GM12878 (cell line): ENCODE measurements at regions not wholly inside any gene's neighbourhood (a gene's known extent, or its start where the extent isn't known, plus 50 kb on each side); places are given as distances from the start of the nearest gene placed in this dataset.

Experiments used
- ATAC-seq: fragments of 200-7000 bp; cut with Tn5 transposase; 3 replicates; pipeline ENCODE4 v1.9.1; 2020; ENCODE audit warnings: mild to moderate bottlenecking, moderate library complexity
- BruUV-seq: library from RNA; stranded (reverse); fragments of 400-500 nt; replicated peaks from 2 replicates; lab custom pipeline; 2021; lab: Mats Ljungman, UMichigan
- CTCF ChIA-PET: fragments of 300-600 bp; sonication (Branson Sonifier 250); formaldehyde crosslinking; extraction: SDS; loops from one replicate; lab custom pipeline; 2021; ENCODE audit warnings: inconsistent platforms; lab: Yijun Ruan, JAX
- POLR2A ChIA-PET: fragments of 350-600 bp; formaldehyde crosslinking; extraction: SDS; loops from one replicate; lab custom pipeline; 2021; ENCODE audit warnings: inconsistent platforms; lab: Charles Lee
- RAD21 ChIA-PET: fragments of 300-600 bp; sonication (Branson Sonifier 250); formaldehyde crosslinking; loops from one replicate; lab custom pipeline; 2023; ENCODE audit warnings: antibody characterized with exemption; ENCODE audit not compliant: unreplicated experiment; lab: Charles Lee
- SMC1A ChIA-PET: fragments of 300-600 bp; sonication (Branson Sonifier 250); formaldehyde crosslinking; loops from one replicate; lab custom pipeline; 2023; ENCODE audit not compliant: unreplicated experiment, uncharacterized antibody; lab: Charles Lee
- DNase-seq: peaks from one replicate; pipeline ENCODE4 v3.0.0-alpha.2; 2011; ENCODE audit warnings: low read depth, low spot score
- FAIRE-seq: peaks from 3 replicates; lab custom pipeline; 2011; peaks lifted over from hg19 to GRCh38; lab: Jason Lieb, UNC
- H2AFZ ChIP-seq: 2 replicates; pipeline ENCODE4 v1.6.0; 2011; ENCODE audit warnings: low read depth, low read length, control low read depth; ENCODE audit not compliant: control insufficient read depth
- H3K27ac ChIP-seq: 2 replicates; pipeline ENCODE4 v1.5.1; 2011; ENCODE audit warnings: control low read depth; ENCODE audit not compliant: control insufficient read depth, insufficient read depth
- H3K27me3 ChIP-seq, 2 experiments: replicated peaks in 1 of 2; 2 replicates each; pipeline versions ENCODE4 v1.6.0 to v1.6.1; 2011; ENCODE audit warnings: low read length in 1 of 2; ENCODE audit not compliant: control insufficient read depth in 2 of 2, insufficient read depth in 2 of 2
- H3K36me3 ChIP-seq, 2 experiments: 2 replicates each; pipeline ENCODE4 v1.5.1; 2011; ENCODE audit warnings: low read length in 1 of 2; ENCODE audit not compliant: control insufficient read depth in 2 of 2, insufficient read depth in 2 of 2
- H3K4me1 ChIP-seq: 2 replicates; pipeline ENCODE4 v1.6.1; 2011; ENCODE audit warnings: mild to moderate bottlenecking, low read length, moderate library complexity, mixed read lengths; ENCODE audit not compliant: control insufficient read depth, insufficient read depth
- H3K4me2 ChIP-seq: 2 replicates; pipeline ENCODE4 v1.6.0; 2011; ENCODE audit warnings: control low read depth; ENCODE audit not compliant: control insufficient read depth, insufficient read depth
- H3K4me3 ChIP-seq: fragments of 200-600 bp; sonication (generic); 2 replicates; pipeline ENCODE4 v1.5.1; 2016
- H3K79me2 ChIP-seq: 2 replicates; pipeline ENCODE4 v1.6.0; 2011; ENCODE audit warnings: low read length; ENCODE audit not compliant: control insufficient read depth, insufficient read depth
- H3K9ac ChIP-seq: 2 replicates; pipeline ENCODE4 v1.8.0; 2011; ENCODE audit warnings: low read length, control low read depth, mixed read lengths; ENCODE audit not compliant: control insufficient read depth, insufficient read depth
- H3K9me3 ChIP-seq: replicated peaks from 3 replicates; pipeline ENCODE4 v1.5.1; 2011; ENCODE audit warnings: mild to moderate bottlenecking, low read length; ENCODE audit not compliant: control insufficient read depth, insufficient read depth
- H4K20me1 ChIP-seq: 2 replicates; pipeline ENCODE4 v1.6.0; 2011; ENCODE audit not compliant: control insufficient read depth, insufficient read depth
- CHD4 ChIP-seq: fragments of 200-600 bp; sonication (generic); IDR thresholded peaks from 2 replicates; pipeline ENCODE4 v1.6.1; 2016; ENCODE audit warnings: mild to moderate bottlenecking
- CUX1 ChIP-seq: IDR thresholded peaks from 2 replicates; pipeline ENCODE4 v1.6.1; 2012; ENCODE audit warnings: improper control_type of control experiment, low read depth, low read length; ENCODE audit not compliant: insufficient replicate concordance
- MAX ChIP-seq: IDR thresholded peaks from 2 replicates; pipeline ENCODE4 v1.6.1; 2012; ENCODE audit warnings: low read depth, low read length, improper control_type of control experiment
- MEF2B ChIP-seq: fragments of 450-650 bp; IDR thresholded peaks from 2 replicates; pipeline ENCODE4 v1.6.1; 2018; ENCODE audit warnings: mild to moderate bottlenecking, moderate library complexity; ENCODE audit not compliant: partially characterized antibody, poor library complexity, severe bottlenecking
- MYB ChIP-seq: fragments of 150-350 bp; IDR thresholded peaks from 2 replicates; pipeline ENCODE4 v1.6.1; 2014; ENCODE audit warnings: mild to moderate bottlenecking, low read depth, low read length, borderline replicate concordance
- NFYB ChIP-seq: IDR thresholded peaks from 2 replicates; pipeline ENCODE4 v1.6.1; 2011; ENCODE audit warnings: low read depth, mild to moderate bottlenecking, low read length, improper control_type of control experiment, moderate library complexity; ENCODE audit not compliant: insufficient read depth
- POLR2A ChIP-seq: IDR thresholded peaks from 2 replicates; pipeline ENCODE4 v1.6.1; 2011; ENCODE audit warnings: low read depth, mild to moderate bottlenecking, low read length
- SIX5 ChIP-seq: IDR thresholded peaks from 2 replicates; pipeline ENCODE4 v1.6.1; 2011; ENCODE audit warnings: mild to moderate bottlenecking, low read depth, low read length, moderate library complexity; ENCODE audit not compliant: severe bottlenecking
- WRNIP1 ChIP-seq: IDR thresholded peaks from 2 replicates; pipeline ENCODE4 v1.6.1; 2011; ENCODE audit warnings: low read depth, low read length, improper control_type of control experiment, borderline replicate concordance
- YY1 ChIP-seq: IDR thresholded peaks from 2 replicates; pipeline ENCODE4 v1.6.1; 2011; ENCODE audit warnings: low read depth, mild to moderate bottlenecking, low read length
- ZNF622 ChIP-seq: fragments of 450-650 bp; IDR thresholded peaks from 2 replicates; pipeline ENCODE4 v1.6.1; 2017; ENCODE audit warnings: mild to moderate bottlenecking, inconsistent platforms
- WGBS: methylation state at CpG from one replicate; pipeline ENCODE4 v1.1.6; 2016; ENCODE audit warnings: low lambda C conversion rate; ENCODE audit not compliant: insufficient replicate concordance, insufficient coverage; ENCODE audit errors: missing lambda C conversion rate; 5-methylcytosine and 5-hydroxymethylcytosine counted together
- in situ Hi-C: fragments of 300-500 bp; cut with MboI; formaldehyde crosslinking; loops from 9 replicates; pipeline ENCODE4 v1.14.3; 2018; ENCODE audit warnings: mixed read lengths
- intact Hi-C: fragments of 100-400 bp; cut with micrococcal nuclease; formaldehyde crosslinking; loops from one replicate; pipeline ENCODE4 v1.14.2; 2022; ENCODE audit not compliant: unreplicated experiment

- ATAC-seq, result no peak
- Histone ChIP-seq H2AFZ (no peak overlapping the region), H3K27me3 (no peaks in the 10 kb centered on the region; a peak in 1 of 4 replicates), H3K9me3 (no peaks in the 10 kb centered on the region), H3K79me2 (no peaks in the 10 kb centered on the region), H4K20me1 (no peaks in the 10 kb centered on the region), H3K36me3 (no peaks in the 10 kb centered on the region), H3K9ac (no peak overlapping the region), H3K4me1 (no peaks in the 10 kb centered on the region), H3K27ac (no peak overlapping the region), H3K4me3 (no peak overlapping the region), H3K4me2 (no peak overlapping the region)
- WGBS, result 12% methylated on average over 4 of the region's 4 CpGs
- POLR2A ChIA-PET, result no interaction called here
- no TSS peak for BruUV-seq
- intact Hi-C loops, result no loop called here
- TF ChIP-seq ZNF622 (no peak), POLR2A (no peak), MEF2B (no peak), MAX (no peak)
- DNase-seq, result no peak
- in situ Hi-C loops, result no loop called here
- CTCF ChIA-PET, result no interaction called here
- no peak for FAIRE-seq
- SMC1A ChIA-PET, result no interaction called here
- RAD21 ChIA-PET, result no interaction called here
These were observed 102.0 kb upstream of the GLI3 start for GRCh38 chr7:42338916-42339540.

GRCh38 chr7:42338231-42338915 lies 101.4 kb upstream of the GLI3 start:
- ChIA-PET RAD21 (no interaction called here), POLR2A (no interaction called here), CTCF (interaction anchor here (0.7 kb wide), 1 partner anchor 319 kb away, joined by 3 read pairs; no protein-coding TSS in a partner anchor), SMC1A (no interaction called here)
- ATAC-seq (no peak), DNase-seq (no peak), FAIRE-seq (no peak)
- no peak overlapping the region for H3K27ac ChIP-seq
- WGBS, result 30% methylated on average over 4 of the region's 4 CpGs
- intact Hi-C loops, result no loop called here
- no peaks in the 10 kb centered on the region for H3K4me1 ChIP-seq
- H3K36me3 ChIP-seq, result no peaks in the 10 kb centered on the region
- no peaks in the 10 kb centered on the region for H4K20me1 ChIP-seq
- no peaks in the 10 kb centered on the region; a peak in 1 of 4 replicates for H3K27me3 ChIP-seq
- H2AFZ ChIP-seq, result no peak overlapping the region
- H3K79me2 ChIP-seq, result no peaks in the 10 kb centered on the region
- no peak overlapping the region for H3K9ac ChIP-seq
- H3K4me2 ChIP-seq, result no peak overlapping the region
- H3K4me3 ChIP-seq, result no peak overlapping the region
- BruUV-seq, result no TSS peak
- in situ Hi-C loops, result no loop called here
- H3K9me3 ChIP-seq, result no peaks in the 10 kb centered on the region
- TF ChIP-seq SIX5 (no peak), YY1 (no peak), CUX1 (no peak), MYB (no peak), CHD4 (no peak), NFYB (no peak), WRNIP1 (no peak)
